ENCODE measurements at regions not wholly inside any gene's neighbourhood (a gene's known extent, or its start where the extent isn't known, plus 50 kb on each side); places are given as distances from the start of the nearest gene placed in this dataset.

DNA sequence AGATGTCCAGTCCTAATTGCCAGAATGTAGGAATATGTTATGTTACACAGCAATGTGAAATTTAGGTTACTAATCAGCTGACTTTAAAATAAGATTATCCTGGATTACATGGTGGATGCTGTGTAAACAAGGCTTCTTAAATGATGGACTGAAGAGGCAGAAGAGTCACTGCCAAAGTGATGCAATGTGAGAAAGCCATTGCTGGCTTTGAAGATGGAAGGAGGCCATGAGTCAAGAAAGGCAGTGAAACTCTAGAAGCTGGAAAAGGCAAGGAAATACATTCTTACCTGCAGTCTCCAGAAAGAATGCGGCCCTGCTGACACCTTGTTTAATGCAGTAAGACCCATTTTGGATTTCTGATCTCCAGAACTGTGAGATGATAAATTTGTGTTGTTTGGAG lies 179.1 kb upstream of the ZPLD1 start:
- no peak for DNase-seq

DNA sequence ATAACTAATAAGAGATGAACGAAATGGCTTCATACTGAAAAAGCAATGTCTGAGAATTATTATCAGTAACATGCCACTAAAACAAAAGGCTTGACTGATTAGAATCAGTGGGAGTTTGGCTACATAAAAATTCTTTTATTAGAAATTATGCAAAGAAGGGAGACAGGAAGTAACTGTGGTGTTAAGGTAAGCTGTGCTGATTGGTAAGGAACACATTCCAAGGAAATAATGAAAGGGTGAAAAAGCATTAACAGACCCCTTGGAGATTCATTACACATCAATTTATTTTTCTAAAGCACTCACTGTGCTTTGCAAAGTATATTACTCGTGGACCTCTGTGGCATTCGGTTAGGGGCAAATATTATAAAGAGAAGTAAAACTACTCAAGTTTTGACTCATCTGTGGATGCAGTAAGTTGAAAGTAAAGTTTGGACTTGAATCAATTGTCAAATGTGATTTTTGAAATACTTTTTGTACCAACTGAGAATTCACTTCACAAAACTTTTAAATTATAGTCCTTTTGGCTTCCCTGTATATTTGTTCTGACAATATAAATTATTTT lies 176.1 kb upstream of the ZPLD1 start:
- no peak for DNase-seq

DNA sequence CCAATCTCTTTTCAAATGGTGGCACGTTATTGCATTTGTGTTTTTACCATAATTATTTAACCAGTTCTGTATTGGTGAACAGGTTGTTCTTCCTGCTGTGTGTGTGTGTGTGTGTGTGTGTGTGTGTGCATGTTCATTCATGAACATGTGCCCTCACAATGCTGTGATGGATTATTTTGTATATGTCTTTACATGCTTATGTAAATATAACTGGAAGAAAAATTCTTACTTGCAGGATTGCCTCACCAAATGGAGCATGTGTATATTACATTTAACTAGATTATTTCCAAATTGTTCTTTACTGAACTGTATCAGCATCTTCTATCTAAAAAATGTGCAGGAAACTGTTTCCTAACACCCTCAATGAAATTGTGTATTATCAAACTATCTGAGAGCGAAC lies 175.2 kb upstream of the ZPLD1 start:
- DNase-seq: no peak

DNA sequence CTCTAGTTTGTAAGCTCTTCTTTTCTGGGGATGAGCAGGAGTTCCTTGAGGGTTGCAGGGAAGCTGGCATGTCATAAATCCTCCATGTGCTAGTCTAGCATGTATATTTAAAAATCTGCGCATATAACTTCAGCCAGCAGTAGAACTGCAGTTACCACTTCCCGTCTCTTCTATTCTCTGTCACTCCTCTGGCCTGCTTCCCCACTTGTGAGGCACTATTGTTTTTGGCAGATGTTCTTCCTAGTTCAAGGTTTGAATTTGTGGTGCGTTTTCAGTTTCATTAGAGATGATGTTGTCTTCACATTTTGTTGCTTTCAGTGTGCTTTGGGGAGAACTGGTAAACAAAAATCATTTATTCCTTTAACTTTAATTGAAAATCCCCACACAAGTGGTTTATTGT lies 169.1 kb upstream of the ZPLD1 start:
- DNase-seq: no peak

DNA sequence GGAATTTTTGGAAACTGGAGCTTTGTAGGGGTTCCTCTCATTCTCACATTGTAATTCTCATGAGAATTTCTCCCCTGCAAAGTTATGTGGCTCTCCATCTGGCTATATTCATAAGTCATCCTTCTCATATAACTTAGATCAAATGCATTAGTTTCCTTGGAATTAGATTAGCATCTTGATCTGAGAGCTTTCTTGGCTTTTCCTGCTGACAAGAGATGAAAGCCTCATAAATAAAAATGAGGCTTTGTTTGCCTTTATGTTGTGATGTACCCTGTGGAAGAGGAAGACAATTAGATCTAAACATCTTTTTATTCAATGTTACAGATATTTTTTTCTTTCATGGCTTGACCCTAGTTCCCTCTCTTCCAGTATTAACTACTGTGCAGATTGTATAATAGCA lies 165.4 kb upstream of the ZPLD1 start:
- DNase-seq: no peak

DNA sequence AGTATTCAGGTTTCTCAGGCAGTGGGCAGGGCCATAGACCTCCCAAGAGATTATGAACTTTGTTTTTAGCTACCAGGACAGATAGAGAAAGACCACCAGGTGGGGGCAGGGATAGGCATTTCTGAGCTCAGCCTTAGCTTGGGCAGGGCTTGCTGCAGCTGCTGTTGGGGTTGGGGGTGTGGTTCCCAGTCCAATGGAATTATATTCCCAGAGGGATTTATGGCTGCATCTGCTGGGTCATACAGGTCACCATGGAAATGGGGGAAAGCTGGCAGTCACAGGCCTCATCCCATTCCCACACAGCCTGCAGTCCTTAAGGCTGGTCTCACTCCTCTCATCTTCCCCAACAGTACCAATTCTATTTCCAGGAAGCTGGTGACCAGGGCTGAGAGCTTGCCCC lies 144.6 kb upstream of the ZPLD1 start:
- no peak for DNase-seq

DNA sequence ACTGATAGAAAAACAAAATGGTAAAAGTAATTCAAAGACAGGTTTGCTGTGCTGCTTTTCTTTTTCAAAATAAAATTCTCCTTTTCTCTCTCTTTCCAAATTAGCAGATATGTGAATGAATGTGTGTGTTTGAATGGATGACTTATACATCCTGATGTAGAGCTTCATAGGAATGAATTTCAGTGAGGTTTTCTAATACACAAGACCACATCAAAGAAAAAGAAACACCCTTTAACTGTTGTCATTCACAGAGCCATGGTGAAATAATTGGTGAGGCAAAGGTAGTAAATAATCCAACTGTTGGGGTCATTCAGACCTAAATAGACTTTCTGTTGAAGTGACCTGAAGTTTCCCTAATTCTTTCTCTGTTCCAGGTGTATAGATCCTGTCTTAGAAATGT lies 139.1 kb upstream of the ZPLD1 start:
- DNase-seq: no peak

DNA sequence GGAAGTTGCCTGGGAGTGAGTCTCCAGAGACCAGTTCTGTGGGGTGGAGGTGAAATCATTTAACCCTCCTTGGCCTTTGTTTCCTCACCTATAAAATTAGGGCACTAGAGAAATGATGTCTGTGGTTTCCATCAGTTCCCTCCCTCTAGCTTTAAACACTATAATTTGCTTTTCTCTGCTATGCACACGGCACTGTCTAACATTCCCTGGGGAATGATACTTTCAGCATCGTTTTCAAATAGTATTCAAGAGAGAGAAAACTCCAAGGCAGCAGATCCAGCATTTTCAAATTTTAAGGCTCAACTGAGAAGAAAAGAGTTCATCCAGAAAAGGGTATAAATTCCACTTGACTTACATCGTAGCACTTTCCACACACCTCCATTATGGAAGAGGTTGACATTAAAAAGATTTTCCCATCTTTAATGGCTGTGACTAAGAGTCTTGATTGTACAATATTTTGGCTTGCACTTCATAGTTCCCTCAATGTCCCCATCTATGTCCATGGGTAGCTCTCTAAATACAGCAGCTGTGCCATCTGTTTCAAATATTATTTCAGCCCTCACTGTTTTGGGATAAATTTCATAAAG lies 137.7 kb upstream of the ZPLD1 start:
- DNase-seq: no peak

DNA sequence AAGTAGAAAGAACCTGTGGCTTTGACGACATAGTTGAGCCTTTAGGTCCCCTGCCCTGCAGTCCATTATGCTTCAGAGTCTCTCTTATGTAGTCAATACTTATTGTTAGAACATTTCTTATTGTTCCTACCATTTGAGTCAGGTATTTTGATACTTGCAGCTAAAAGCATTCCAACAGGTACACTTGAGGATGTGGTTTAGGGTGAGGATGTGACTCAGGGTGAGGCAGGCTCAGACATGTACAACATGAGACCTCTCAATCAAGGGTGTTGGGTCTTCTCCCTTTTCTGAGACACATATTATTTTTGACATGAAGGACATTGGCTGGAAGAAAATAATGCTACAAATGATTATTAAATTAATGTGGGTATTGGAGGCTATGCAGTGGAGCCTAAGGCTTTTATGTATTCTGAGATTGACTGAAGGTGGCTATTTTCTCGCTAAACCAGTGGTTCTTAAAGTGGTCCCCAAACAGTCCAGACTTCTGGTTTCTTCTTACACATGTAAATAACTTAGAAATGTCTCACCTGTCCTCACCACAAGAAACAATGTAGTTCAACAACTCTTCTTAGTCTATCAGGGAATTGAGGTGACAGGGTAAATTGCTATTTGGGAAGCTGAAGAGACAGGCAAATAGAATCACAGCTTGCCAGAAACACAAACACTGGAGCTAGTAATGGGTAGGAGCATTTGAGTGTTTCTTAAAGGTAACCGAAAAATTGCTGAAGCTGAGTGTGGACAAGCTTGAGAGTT lies 135.5 kb upstream of the ZPLD1 start:
- DNase-seq: no peak

DNA sequence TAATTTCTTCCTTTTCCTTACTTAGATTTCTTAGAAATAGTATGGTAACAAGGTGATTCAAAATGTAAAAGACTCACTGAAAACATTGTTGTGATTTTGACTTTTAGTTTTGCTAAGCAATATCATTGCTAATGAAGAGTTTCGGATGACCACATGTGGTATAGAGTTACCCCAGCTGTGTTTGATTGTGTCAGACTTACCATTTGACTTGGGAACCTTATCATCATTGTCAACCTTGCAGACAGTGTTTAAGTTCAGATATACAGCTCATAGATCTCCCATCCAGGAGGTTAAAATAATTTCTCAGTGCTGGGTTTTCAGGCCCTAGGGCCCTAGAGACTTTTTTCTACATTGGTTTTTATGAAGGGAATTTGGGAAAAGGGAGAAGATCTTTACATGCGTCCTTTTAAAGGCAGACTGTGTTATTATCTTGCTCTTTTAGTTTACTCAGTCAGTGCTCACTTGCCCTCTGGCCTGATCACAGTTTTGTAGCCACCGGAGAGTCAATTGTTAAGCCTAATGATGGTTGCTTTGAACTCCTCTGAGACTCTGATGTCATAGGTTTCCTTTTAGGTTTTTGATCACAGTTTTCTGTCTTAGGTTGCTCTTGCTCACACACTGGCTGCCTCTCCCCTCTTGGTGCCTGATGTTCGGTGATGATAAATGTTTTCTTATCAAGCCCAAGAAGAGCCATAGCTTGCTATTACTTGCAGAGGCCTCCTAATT lies 133.5 kb upstream of the ZPLD1 start:
- no peak for DNase-seq

DNA sequence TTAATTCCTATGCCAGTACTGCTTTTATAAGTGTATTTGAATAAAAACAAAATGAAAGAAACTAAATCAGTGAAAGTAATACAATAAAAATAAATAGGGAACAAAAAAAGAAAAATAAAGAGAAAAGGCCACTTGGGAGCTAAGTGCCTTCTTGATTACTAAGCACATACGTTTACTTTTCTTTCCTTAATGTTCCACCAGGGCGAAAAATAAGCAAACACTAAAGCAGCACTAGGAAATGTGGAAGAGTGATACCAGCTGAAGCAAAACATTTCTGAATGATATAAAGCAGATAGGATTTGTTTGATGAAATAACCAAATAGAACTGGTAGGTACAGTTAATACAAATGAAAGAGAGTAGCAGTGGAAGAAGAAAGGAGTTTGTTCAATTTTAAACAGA lies 132.8 kb upstream of the ZPLD1 start:
- no peak for DNase-seq

DNA sequence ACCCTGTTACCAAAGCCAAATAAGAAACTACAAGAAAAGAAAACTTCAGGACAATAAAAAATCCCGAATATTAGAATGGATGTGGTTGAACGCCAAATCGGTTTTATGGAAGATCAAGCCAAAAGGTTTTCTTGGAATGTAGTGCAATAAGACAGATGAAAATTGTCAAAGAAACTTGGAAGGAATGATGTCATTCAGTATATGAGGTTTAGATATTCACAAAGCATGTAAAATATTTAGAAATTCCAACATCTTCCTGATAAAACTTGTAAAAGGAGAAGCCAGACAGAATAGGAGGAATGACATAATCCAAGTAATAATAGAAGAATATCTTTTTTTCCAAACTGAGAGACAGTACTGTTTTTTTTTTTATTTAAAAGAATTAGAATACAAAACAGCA lies 130.3 kb upstream of the ZPLD1 start:
- DNase-seq: no peak

DNA sequence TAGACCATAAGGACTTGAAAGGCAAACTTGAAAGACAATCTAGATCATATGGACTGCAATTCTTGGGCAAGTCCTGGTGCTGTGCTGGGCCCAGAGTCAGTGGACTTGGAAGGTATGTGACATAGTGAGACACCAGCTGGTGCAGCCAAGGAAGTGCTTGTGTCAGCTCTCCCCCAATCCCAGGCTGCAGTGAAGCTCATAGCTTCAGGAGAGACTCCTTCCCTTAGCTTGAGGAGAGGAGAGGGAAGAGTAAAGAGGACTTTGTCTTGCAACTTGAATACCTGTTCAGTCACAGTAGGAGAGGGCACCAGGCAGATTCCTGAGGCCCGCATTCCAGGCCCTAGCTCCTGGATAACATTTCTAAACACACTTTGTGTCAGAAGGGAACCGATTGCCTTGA lies 127.4 kb upstream of the ZPLD1 start:
- DNase-seq: no peak

DNA sequence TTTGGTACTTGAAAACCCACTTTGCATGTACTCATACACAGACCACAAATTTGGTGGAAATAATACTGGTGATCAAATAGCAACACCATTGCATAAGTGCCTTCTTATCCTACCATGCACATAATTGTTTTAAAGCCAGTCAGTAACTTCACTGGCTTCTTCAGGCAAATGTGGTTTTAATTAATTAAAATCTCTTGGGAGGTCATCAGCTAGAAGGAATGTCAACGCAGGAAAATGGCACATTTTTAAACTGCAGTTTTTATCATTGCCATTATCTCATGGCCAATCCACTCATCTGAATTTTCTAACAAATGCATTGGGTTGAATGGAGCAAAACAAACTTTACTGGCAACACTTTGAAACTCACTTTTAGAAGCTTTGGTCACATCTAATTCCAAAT lies 105.7 kb upstream of the ZPLD1 start:
- DNase-seq: no peak

DNA sequence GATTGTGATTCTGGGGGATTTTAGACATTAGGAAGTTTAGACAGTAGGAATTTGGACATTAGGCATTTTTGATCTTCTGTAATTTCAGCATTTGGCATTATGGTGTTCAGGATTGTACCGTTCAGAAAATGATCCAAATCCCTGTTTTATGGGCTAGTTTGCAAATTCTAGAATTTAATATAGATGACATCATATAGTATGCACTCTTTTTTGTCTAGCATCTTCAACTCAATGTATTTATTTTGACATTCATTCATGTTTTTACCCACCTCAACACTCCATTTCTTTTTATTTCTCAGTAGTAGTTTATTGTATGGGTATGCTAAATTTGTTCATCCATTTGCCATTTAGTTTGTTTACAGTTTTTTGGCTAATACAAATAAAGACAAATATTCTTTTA lies 105.3 kb upstream of the ZPLD1 start:
- no peak for DNase-seq

DNA sequence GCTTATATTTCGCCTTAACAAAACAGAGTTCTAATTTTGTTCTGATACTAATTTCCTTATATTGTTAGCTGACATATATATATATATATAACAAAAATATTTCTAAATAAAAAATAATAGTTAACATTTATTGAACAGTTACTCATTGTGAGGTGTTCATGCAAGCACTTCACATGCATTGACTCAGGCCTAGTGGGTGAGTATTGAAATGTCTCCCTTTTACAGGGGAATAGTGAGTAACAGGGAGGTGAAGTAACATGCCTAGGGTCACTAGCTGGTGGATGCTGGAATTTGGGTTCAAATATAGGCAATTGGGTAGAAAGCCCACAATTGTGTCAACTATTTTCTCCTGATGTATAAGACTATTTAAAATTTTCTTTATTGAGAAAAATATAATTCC lies 102.6 kb upstream of the ZPLD1 start:
- DNase-seq: no peak

DNA sequence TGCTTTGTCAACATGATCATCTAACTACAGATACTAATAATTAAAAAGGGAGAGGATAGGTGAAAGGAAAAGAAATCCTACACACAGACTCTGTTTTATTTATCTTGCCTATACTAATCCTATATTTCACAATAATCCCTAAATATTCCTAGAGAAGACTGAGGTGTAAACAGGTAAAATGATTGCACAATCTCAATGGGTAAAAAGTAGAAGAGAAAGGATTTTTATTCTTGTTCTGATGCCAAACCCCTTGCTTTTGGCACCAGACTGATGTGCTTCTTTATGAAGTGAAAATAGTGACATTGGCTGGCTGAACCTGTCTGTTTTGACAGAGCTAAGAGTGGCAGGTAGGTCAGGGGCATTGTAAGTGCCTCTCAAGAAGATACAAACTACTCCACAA lies 101.9 kb upstream of the ZPLD1 start:
- no peak for DNase-seq

DNA sequence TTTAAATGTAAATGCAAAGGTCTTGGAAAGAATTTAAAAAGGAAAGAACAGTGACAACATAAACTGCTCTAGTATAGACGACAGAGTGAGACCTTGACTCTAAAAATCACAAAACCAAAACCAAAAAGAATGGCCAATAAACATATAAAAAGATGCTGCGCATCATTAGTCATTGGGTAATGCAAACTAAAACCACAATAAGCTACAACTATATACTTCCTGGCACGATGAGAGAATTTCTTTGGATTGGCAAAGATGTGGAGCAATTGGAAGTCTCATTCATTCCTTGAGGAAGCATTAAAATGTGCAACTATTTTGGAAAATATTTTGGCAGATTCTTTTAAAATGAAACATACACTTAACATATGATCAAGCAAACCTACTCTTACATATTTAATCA lies 98.7 kb upstream of the ZPLD1 start:
- DNase-seq: no peak

DNA sequence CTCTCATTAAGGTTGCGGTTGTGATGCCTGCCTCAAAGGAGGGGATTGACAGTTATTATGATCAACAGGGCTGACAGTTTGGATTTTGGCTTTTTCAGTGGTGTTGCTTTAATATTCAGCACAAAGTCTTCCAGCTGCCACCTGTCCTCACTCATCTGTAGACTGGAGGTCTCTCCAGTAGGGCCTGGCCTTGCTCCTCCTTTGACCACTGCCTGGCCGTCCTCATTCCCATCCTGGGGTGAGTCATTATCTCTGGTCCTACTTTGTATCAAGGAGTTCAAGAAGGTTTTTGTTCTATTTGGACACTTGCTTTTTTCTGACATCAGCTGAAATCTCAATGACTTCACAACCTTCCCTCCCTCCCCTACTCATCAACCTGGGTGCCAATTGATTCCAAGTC lies 95.1 kb upstream of the ZPLD1 start:
- no peak for DNase-seq

DNA sequence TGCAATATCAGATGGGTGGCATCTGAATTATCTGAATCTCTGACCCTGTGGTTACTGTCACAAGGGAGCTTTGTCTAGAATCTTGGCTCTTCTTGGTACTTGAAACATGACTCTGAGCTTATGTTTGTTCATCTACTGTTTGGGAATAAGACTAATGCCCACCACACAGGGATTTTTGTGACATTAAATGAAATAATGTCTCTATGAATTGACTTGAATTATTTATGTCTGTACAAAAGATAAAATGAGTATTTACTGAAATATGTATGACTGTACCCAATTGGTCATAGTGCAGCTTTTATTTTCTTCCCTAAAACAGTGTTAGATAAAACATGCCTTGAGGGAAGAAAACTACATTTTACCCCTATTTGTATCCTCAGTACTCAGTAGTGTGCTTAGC lies 87.9 kb upstream of the ZPLD1 start:
- no peak for DNase-seq

DNA sequence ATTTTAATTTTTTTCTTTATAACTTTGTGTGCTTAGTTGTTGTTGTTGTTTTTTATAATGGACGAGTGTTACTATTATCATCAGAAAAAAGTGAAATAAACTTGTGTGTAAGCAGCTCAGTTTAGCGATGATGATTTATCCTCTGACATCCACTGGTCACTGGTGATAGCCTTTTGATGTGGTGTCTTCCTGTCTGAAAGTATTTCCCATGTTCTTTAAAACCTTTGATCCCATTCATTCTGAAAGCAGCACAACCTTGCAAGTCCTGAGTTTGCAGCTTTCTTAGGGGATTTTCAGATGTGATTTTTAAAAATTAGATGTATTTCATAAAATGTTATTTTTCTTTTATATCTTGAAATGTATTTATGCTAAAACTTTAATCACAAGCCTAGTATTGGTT lies 85.9 kb upstream of the ZPLD1 start:
- DNase-seq: no peak

DNA sequence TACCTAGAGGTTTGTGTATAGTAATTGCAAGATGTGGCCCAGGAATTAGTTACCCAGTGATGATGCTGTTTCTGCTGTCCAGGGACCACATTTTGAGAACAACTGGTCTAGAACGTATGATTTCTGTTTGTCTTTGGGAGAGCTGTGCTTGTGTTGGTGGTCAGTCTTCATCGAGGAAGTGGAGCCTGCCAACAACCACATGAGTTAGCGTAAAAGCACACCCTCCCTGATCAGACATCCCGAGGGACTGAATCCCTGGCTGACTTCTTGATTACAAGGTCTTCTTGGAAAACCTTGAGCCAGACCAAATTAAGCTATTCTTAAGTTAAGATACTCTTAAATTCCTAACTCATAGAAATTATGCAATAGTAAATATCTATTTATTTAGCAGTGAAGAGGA lies 81.7 kb upstream of the ZPLD1 start:
- DNase-seq: no peak

DNA sequence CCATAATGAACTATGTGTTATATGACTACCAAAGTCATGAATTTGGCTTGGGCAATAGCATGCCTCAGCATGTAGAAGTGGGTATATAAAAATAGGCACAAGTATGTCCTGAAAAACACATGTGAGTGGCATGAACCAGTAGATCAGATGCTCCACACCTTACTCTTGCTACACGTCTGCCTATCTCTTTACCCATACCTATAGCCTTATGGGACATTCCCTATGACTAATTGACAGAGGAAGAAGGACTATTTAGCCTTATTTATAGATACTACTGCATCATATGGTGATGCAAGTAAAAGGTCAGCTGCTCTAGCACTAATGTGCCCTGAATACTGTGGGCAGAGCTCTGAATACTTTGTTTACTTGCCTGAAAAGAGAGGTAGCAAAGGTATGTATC lies 81.0 kb upstream of the ZPLD1 start:
- DNase-seq: no peak

DNA sequence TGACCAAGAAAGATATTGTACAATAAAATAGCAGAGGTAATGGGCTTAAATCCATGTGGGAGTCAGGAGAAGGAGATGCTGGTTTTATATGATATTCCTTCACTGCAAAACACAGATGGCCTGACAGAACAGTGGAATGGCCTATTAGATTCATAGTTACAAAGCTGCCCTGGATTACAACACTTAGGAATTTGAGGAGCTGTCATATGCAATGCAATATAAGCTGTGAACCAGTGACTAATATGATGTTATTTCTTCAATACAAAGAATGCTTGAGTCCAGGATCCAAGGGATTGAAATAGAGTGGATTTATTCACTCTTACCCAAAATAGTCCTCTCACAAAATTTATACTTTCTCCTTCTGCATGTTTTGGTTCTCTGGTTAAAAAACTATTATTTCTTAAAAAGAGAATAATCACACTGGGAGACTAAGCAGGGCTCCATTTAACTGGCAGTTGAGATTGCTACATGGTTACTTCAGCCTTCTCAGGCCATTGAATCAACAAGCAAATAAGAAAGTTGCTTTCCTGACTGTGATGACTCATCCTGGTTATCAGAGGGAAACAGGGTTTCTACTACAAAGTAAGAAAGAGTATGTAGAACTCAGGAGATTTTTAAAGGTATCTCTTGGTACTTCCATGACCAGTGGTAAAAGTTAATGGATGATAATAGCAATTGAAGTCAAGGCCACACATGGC lies 79.8 kb upstream of the ZPLD1 start:
- DNase-seq: no peak

All from NCI-H510A treated with DMSO at 0.1 percent for 48 hours (cell line).